Liver (tissue), 7 donors: ENCODE measurements at regions not wholly inside any gene's neighbourhood (a gene's known extent, or its start where the extent isn't known, plus 50 kb on each side); places are given as distances from the start of the nearest gene placed in this dataset.

ENCODE experiments used
- DNase-seq: peaks from one replicate; pipeline ENCODE4 v3.0.0-alpha.2; 2017; ENCODE audit warnings: low spot score
- H3K27ac ChIP-seq, 2 donors: one replicate each; pipeline ENCODE4 v1.7.0; 2013; ENCODE audit warnings: inconsistent platforms in 2 of 2, low read length in 2 of 2, control low read depth in 1 of 2, low read depth in 1 of 2, mild to moderate bottlenecking in 1 of 2
- H3K27me3 ChIP-seq, 4 donors: one replicate each; pipeline versions ENCODE4 v1.6.1 to v1.7.0; 2013; ENCODE audit warnings: low read length in 3 of 4, inconsistent platforms in 1 of 4, mild to moderate bottlenecking in 1 of 4, moderate library complexity in 1 of 4; ENCODE audit not compliant: control insufficient read depth in 4 of 4, insufficient read depth in 4 of 4
- H3K36me3 ChIP-seq, 4 donors: one replicate each; pipeline versions ENCODE4 v1.6.1 to v1.7.0; 2013; ENCODE audit warnings: low read length in 3 of 4, mild to moderate bottlenecking in 3 of 4, low read depth in 1 of 4, moderate library complexity in 1 of 4; ENCODE audit not compliant: control insufficient read depth in 4 of 4, insufficient read depth in 3 of 4
- H3K4me1 ChIP-seq, 4 donors: one replicate each; pipeline versions ENCODE4 v1.6.1 to v1.7.0; 2013; ENCODE audit warnings: low read length in 3 of 4, mild to moderate bottlenecking in 3 of 4, moderate library complexity in 1 of 4; ENCODE audit not compliant: control insufficient read depth in 4 of 4, insufficient read depth in 4 of 4
- H3K4me3 ChIP-seq, 3 donors: one replicate each; pipeline versions ENCODE4 v1.6.1 to v1.7.0; 2013; ENCODE audit warnings: low read length in 3 of 3, control low read depth in 1 of 3, low read depth in 1 of 3, mild to moderate bottlenecking in 1 of 3
- H3K9ac ChIP-seq, 2 donors: one replicate each; pipeline ENCODE4 v1.7.0; 2013; ENCODE audit warnings: low read length in 2 of 2, mild to moderate bottlenecking in 2 of 2, moderate library complexity in 2 of 2, control low read depth in 1 of 2, low read depth in 1 of 2
- H3K9me3 ChIP-seq, 4 donors: one replicate each; pipeline versions ENCODE4 v1.6.1 to v1.7.0; 2013; ENCODE audit warnings: low read length in 3 of 4; ENCODE audit not compliant: control insufficient read depth in 4 of 4
- EGR1 ChIP-seq, 2 donors: IDR thresholded peaks; 2 replicates each; pipeline ENCODE4 v1.6.1; 2016 to 2018; ENCODE audit warnings: antibody characterized with exemption in 2 of 2, low read depth in 2 of 2
- FOXA1 ChIP-seq: IDR thresholded peaks from 2 replicates; pipeline ENCODE4 v1.6.1; 2016; ENCODE audit warnings: antibody characterized with exemption
- FOXA2 ChIP-seq: IDR thresholded peaks from 2 replicates; pipeline ENCODE4 v1.6.1; 2016; ENCODE audit warnings: antibody characterized with exemption
- GABPA ChIP-seq, 2 donors: IDR thresholded peaks in 1 of 2; conservative IDR thresholded peaks in 1 of 2; 2 replicates each; pipeline ENCODE4 v1.6.1; 2016; ENCODE audit warnings: antibody characterized with exemption in 2 of 2, mild to moderate bottlenecking in 1 of 2, moderate library complexity in 1 of 2
- HNF4A ChIP-seq, 2 donors: conservative IDR thresholded peaks; 2 replicates each; pipeline ENCODE4 v1.6.1; 2016; ENCODE audit warnings: antibody characterized with exemption in 2 of 2, mild to moderate bottlenecking in 2 of 2
- HNF4G ChIP-seq: IDR thresholded peaks from 2 replicates; pipeline ENCODE4 v1.6.1; 2016; ENCODE audit warnings: antibody characterized with exemption
- JUND ChIP-seq, 2 donors: IDR thresholded peaks; 2 replicates each; pipeline ENCODE4 v1.6.1; 2016; ENCODE audit warnings: antibody characterized with exemption in 2 of 2
- NR2F2 ChIP-seq: IDR thresholded peaks from 2 replicates; pipeline ENCODE4 v1.6.1; 2016; ENCODE audit warnings: antibody characterized with exemption
- RAD21 ChIP-seq, 2 donors: IDR thresholded peaks; 2 replicates each; pipeline ENCODE4 v1.6.1; 2016; ENCODE audit warnings: antibody characterized with exemption in 2 of 2, mild to moderate bottlenecking in 2 of 2
- RXRA ChIP-seq, 2 donors: IDR thresholded peaks; 2 replicates each; pipeline ENCODE4 v1.6.1; 2017 to 2018; ENCODE audit warnings: antibody characterized with exemption in 2 of 2, mild to moderate bottlenecking in 1 of 2
- SP1 ChIP-seq: IDR thresholded peaks from 2 replicates; pipeline ENCODE4 v1.6.1; 2018; ENCODE audit warnings: antibody characterized with exemption, mild to moderate bottlenecking
- TAF1 ChIP-seq: conservative IDR thresholded peaks from 2 replicates; pipeline ENCODE4 v1.6.1; 2016; ENCODE audit warnings: antibody characterized with exemption, mild to moderate bottlenecking
- YY1 ChIP-seq: IDR thresholded peaks from 2 replicates; pipeline ENCODE4 v1.6.1; 2016; ENCODE audit warnings: antibody characterized with exemption, mild to moderate bottlenecking
- TF ChIP-seq, protein P1 (sequence below): IDR thresholded peaks from 2 replicates; pipeline ENCODE4 v1.6.1; 2016; ENCODE audit warnings: antibody characterized with exemption, mild to moderate bottlenecking
- TF ChIP-seq, protein P2 (sequence below): IDR thresholded peaks from 2 replicates; pipeline ENCODE4 v1.6.1; 2016; ENCODE audit warnings: antibody characterized with exemption
- TF ChIP-seq, protein P3 (sequence below): fragments of 150-350 bp; IDR thresholded peaks from 2 replicates; pipeline ENCODE4 v1.5.1; 2017; ENCODE audit warnings: improper control_type of control experiment, low read depth, low read length; ENCODE audit not compliant: missing input control
- TF ChIP-seq, protein P4 (sequence below): IDR thresholded peaks from 2 replicates; pipeline ENCODE4 v1.6.1; 2016; ENCODE audit warnings: antibody characterized with exemption
- TF ChIP-seq, protein P5 (sequence below): IDR thresholded peaks from 2 replicates; pipeline ENCODE4 v1.6.1; 2016; ENCODE audit warnings: antibody characterized with exemption
- donor health status: healthy.
- donor health status: healthy.
- donor health status: healthy.
- donor health status: healthy.

DNA sequence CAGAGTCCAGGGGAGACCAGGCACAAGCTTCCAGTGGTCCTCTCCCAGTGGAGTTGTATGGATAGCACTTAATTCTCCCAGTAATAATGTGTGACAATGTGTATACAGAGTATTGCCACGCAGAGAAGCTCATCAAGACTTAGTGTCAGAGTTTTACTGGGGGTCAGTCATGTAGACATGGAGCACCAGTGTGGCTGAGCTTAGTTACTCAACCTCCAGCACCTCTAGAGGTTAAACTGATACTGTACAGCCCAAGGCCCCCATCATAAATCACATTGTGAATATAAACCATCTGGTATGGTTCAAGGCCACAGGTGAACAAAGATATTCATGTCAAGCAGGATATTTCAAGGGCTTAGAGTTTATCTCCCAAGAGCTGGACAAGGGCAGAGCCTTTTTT is 378.1 kb upstream of the TMPO start (continued):
- TF ChIP-seq, protein P1, sequence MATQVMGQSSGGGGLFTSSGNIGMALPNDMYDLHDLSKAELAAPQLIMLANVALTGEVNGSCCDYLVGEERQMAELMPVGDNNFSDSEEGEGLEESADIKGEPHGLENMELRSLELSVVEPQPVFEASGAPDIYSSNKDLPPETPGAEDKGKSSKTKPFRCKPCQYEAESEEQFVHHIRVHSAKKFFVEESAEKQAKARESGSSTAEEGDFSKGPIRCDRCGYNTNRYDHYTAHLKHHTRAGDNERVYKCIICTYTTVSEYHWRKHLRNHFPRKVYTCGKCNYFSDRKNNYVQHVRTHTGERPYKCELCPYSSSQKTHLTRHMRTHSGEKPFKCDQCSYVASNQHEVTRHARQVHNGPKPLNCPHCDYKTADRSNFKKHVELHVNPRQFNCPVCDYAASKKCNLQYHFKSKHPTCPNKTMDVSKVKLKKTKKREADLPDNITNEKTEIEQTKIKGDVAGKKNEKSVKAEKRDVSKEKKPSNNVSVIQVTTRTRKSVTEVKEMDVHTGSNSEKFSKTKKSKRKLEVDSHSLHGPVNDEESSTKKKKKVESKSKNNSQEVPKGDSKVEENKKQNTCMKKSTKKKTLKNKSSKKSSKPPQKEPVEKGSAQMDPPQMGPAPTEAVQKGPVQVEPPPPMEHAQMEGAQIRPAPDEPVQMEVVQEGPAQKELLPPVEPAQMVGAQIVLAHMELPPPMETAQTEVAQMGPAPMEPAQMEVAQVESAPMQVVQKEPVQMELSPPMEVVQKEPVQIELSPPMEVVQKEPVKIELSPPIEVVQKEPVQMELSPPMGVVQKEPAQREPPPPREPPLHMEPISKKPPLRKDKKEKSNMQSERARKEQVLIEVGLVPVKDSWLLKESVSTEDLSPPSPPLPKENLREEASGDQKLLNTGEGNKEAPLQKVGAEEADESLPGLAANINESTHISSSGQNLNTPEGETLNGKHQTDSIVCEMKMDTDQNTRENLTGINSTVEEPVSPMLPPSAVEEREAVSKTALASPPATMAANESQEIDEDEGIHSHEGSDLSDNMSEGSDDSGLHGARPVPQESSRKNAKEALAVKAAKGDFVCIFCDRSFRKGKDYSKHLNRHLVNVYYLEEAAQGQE: no peak
- TF ChIP-seq RAD21 (IDR thresholded peaks at IDR 0.05) (no peak), YY1 (no peak), GABPA (IDR thresholded peaks at IDR 0.05 in 1 of 2, conservative IDR thresholded peaks at IDR 0.05 in 1 of 2) (no peak), NR2F2 (no peak), JUND (IDR thresholded peaks at IDR 0.05) (no peak), TAF1 (no peak), SP1 (no peak)

DNA sequence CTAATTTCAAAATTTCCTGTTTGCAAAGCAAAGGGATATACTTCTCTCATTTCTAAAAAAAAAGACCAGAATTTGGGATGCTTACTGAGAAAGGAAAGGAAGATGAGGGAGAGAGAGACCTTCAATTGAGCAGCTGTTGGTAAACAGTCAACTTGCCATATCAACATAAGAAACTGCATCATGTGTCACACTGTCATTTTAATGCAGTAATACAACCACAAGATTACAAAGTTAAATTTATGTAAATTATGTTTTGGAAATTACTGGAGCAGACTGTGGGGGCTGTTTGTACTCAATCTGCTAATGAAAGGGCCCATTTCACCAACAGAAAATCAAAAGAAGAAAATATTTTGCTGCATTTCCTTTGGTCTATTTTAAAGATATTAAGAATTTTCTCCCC is 370.4 kb upstream of the TMPO start:
- no peak overlapping the region for H3K9ac ChIP-seq
- TF ChIP-seq, protein P2, sequence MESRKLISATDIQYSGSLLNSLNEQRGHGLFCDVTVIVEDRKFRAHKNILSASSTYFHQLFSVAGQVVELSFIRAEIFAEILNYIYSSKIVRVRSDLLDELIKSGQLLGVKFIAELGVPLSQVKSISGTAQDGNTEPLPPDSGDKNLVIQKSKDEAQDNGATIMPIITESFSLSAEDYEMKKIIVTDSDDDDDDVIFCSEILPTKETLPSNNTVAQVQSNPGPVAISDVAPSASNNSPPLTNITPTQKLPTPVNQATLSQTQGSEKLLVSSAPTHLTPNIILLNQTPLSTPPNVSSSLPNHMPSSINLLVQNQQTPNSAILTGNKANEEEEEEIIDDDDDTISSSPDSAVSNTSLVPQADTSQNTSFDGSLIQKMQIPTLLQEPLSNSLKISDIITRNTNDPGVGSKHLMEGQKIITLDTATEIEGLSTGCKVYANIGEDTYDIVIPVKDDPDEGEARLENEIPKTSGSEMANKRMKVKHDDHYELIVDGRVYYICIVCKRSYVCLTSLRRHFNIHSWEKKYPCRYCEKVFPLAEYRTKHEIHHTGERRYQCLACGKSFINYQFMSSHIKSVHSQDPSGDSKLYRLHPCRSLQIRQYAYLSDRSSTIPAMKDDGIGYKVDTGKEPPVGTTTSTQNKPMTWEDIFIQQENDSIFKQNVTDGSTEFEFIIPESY: no peak
- TF ChIP-seq HNF4G (no peak), TAF1 (no peak), SP1 (no peak), GABPA (IDR thresholded peaks at IDR 0.05 in 1 of 2, conservative IDR thresholded peaks at IDR 0.05 in 1 of 2) (no peak), JUND (IDR thresholded peaks at IDR 0.05) (no peak), HNF4A (conservative IDR thresholded peaks at IDR 0.05) (no peak), RAD21 (IDR thresholded peaks at IDR 0.05) (no peak), RXRA (IDR thresholded peaks at IDR 0.05) (no peak), FOXA2 (no peak), FOXA1 (no peak), EGR1 (IDR thresholded peaks at IDR 0.05; ENCODE audit: low read depth in 2 of 2) (no peak), YY1 (no peak), NR2F2 (no peak)
- TF ChIP-seq, protein P3, sequence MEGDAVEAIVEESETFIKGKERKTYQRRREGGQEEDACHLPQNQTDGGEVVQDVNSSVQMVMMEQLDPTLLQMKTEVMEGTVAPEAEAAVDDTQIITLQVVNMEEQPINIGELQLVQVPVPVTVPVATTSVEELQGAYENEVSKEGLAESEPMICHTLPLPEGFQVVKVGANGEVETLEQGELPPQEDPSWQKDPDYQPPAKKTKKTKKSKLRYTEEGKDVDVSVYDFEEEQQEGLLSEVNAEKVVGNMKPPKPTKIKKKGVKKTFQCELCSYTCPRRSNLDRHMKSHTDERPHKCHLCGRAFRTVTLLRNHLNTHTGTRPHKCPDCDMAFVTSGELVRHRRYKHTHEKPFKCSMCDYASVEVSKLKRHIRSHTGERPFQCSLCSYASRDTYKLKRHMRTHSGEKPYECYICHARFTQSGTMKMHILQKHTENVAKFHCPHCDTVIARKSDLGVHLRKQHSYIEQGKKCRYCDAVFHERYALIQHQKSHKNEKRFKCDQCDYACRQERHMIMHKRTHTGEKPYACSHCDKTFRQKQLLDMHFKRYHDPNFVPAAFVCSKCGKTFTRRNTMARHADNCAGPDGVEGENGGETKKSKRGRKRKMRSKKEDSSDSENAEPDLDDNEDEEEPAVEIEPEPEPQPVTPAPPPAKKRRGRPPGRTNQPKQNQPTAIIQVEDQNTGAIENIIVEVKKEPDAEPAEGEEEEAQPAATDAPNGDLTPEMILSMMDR: no peak
- TF ChIP-seq, protein P4, sequence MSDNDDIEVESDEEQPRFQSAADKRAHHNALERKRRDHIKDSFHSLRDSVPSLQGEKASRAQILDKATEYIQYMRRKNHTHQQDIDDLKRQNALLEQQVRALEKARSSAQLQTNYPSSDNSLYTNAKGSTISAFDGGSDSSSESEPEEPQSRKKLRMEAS: no peak
- TF ChIP-seq, protein P5, sequence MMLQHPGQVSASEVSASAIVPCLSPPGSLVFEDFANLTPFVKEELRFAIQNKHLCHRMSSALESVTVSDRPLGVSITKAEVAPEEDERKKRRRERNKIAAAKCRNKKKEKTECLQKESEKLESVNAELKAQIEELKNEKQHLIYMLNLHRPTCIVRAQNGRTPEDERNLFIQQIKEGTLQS: no peak
- TF ChIP-seq, protein P1: no peak
- H3K27ac ChIP-seq: no peak overlapping the region
- H3K4me3 ChIP-seq: no peak overlapping the region
- H3K9me3 ChIP-seq: no peaks in the 10 kb centered on the region
- no peak for DNase-seq
- H3K36me3 ChIP-seq: no peaks in the 10 kb centered on the region
- no peaks in the 10 kb centered on the region for H3K27me3 ChIP-seq
- no peaks in the 10 kb centered on the region for H3K4me1 ChIP-seq
